K562 (cell line): ENCODE measurements at regions not wholly inside any gene's neighbourhood (a gene's known extent, or its start where the extent isn't known, plus 50 kb on each side); places are given as distances from the start of the nearest gene placed in this dataset.

Experiments
- ATAC-seq: fragments of 200-7000 bp; cut with Tn5 transposase; 3 replicates; pipeline ENCODE4 v1.9.1; 2020; ENCODE audit warnings: moderate library complexity
- BruUV-seq: library from RNA; stranded (reverse); fragments of 400-500 nt; replicated peaks from 2 replicates; lab custom pipeline; 2021; lab: Mats Ljungman, UMichigan
- CTCF ChIA-PET: fragments of 300-600 bp; formaldehyde crosslinking; extraction: SDS; loops from one replicate; lab custom pipeline; 2021; ENCODE audit warnings: low intra/inter-chr PET ratio; lab: Yijun Ruan, JAX
- POLR2A ChIA-PET: fragments of 300-600, 350-650 bp; sonication (Branson Sonifier 250); formaldehyde crosslinking; extraction: SDS; loops from one replicate; lab custom pipeline; 2021; ENCODE audit warnings: antibody characterized with exemption, inconsistent platforms; lab: Yijun Ruan, JAX
- DNase-seq, 4 experiments: peaks; one replicate each; pipeline versions ENCODE4 v3.0.0 to v3.0.0-alpha.2; 2011 to 2018; ENCODE audit warnings: low spot score in 3 of 4, mixed read lengths in 3 of 4; ENCODE audit errors: extremely low read depth in 1 of 4
- FAIRE-seq: peaks from 2 replicates; lab custom pipeline; 2011; peaks lifted over from hg19 to GRCh38; lab: Jason Lieb, UNC
- H2AFZ ChIP-seq: 2 replicates; pipeline ENCODE4 v1.6.0; 2011; ENCODE audit warnings: low read depth, low read length, control low read depth, inconsistent platforms
- H3K27ac ChIP-seq: fragments of 200-600 bp; 3 replicates; pipeline ENCODE4 v1.8.0; 2011; ENCODE audit warnings: low read depth, mild to moderate bottlenecking, control low read depth, inconsistent platforms, low read length, moderate library complexity, mixed read lengths; ENCODE audit errors: extremely low read depth
- H3K27me3 ChIP-seq, 2 experiments: fragments of 300-600 bp in 1 of 2; 2 replicates in 1 of 2; 3 replicates in 1 of 2; pipeline versions ENCODE4 v1.6.0 to v1.8.0; 2011; ENCODE audit warnings: inconsistent platforms in 2 of 2, low read length in 2 of 2, mild to moderate bottlenecking in 1 of 2, mixed read lengths in 1 of 2, moderate library complexity in 1 of 2; ENCODE audit not compliant: control insufficient read depth in 2 of 2, insufficient read depth in 2 of 2
- H3K36me3 ChIP-seq: fragments of 300-600 bp; 3 replicates; pipeline ENCODE4 v1.8.0; 2011; ENCODE audit warnings: mild to moderate bottlenecking, low read length, inconsistent platforms; ENCODE audit not compliant: control insufficient read depth, insufficient read depth
- H3K4me1 ChIP-seq, 2 experiments: fragments of 200-600 bp in 1 of 2; replicated peaks in 1 of 2; 2 replicates in 1 of 2; 3 replicates in 1 of 2; pipeline versions ENCODE4 v1.5.1 to v1.8.0; 2011; ENCODE audit warnings: inconsistent platforms in 2 of 2, low read length in 2 of 2, mild to moderate bottlenecking in 1 of 2, mixed read lengths in 1 of 2, moderate library complexity in 1 of 2; ENCODE audit not compliant: control insufficient read depth in 2 of 2, insufficient read depth in 2 of 2
- H3K4me2 ChIP-seq: 2 replicates; pipeline ENCODE4 v1.6.1; 2011; ENCODE audit warnings: low read length, control low read depth, inconsistent platforms, mixed read lengths; ENCODE audit not compliant: insufficient read depth
- H3K4me3 ChIP-seq: fragments of 200-600 bp; sonication (generic), shearing (Covaris generic); 2 replicates; pipeline ENCODE4 v1.5.1; 2016; ENCODE audit warnings: control low read depth, inconsistent platforms
- H3K79me2 ChIP-seq: fragments of 200-600 bp; 3 replicates; pipeline ENCODE4 v1.8.0; 2011; ENCODE audit warnings: low read length, inconsistent platforms; ENCODE audit not compliant: control insufficient read depth, insufficient read depth
- H3K9ac ChIP-seq, 2 experiments: 2 replicates each; pipeline versions ENCODE4 v1.6.0 to v1.6.1; 2011; ENCODE audit warnings: low read depth in 2 of 2, low read length in 2 of 2, control low read depth in 1 of 2, inconsistent platforms in 1 of 2, mild to moderate bottlenecking in 1 of 2, mixed read lengths in 1 of 2; ENCODE audit not compliant: insufficient read depth in 1 of 2
- H3K9me1 ChIP-seq: one replicate; pipeline ENCODE4 v1.6.0; 2011; ENCODE audit warnings: inconsistent platforms, mild to moderate bottlenecking, low read length, moderate library complexity; ENCODE audit not compliant: control insufficient read depth, insufficient read depth
- H3K9me3 ChIP-seq: replicated peaks from 2 replicates; pipeline ENCODE4 v1.5.1; 2011; ENCODE audit warnings: low read depth, low read length, inconsistent platforms; ENCODE audit not compliant: control insufficient read depth, insufficient read depth
- H4K20me1 ChIP-seq: replicated peaks from 2 replicates; pipeline ENCODE4 v1.6.1; 2011; ENCODE audit warnings: low read length, inconsistent platforms, mixed read lengths; ENCODE audit not compliant: control insufficient read depth, insufficient read depth
- FIP1L1 ChIP-seq: fragments of 200-400 bp; formaldehyde crosslinking; IDR thresholded peaks from 2 replicates; pipeline ENCODE4 v1.6.1; 2018; ENCODE audit warnings: mild to moderate bottlenecking, low read depth, low read length; ENCODE audit not compliant: poor library complexity, severe bottlenecking
- NUFIP1 ChIP-seq: fragments of 450-650 bp; IDR thresholded peaks from 2 replicates; pipeline ENCODE4 v1.6.1; 2018; ENCODE audit not compliant: partially characterized antibody
- PHF21A ChIP-seq: fragments of 450-650 bp; IDR thresholded peaks from 2 replicates; pipeline ENCODE4 v1.6.1; 2017; ENCODE audit warnings: low read depth, borderline replicate concordance
- SP2 ChIP-seq: IDR thresholded peaks from 2 replicates; pipeline ENCODE4 v1.6.1; 2011; ENCODE audit warnings: mild to moderate bottlenecking, low read depth, low read length, moderate library complexity; ENCODE audit not compliant: poor library complexity, severe bottlenecking; ENCODE audit errors: extremely low read depth
- SRSF9 ChIP-seq: fragments of 200-400 bp; formaldehyde crosslinking; IDR thresholded peaks from 2 replicates; pipeline ENCODE4 v1.6.1; 2017; ENCODE audit warnings: low read depth, low read length, borderline replicate concordance
- ZEB2 ChIP-seq: fragments of 450-650 bp; IDR thresholded peaks from 2 replicates; pipeline ENCODE4 v1.6.1; 2016
- ZNF717 ChIP-seq: fragments of 250-450 bp; sonication (Bioruptor Pico); IDR thresholded peaks from 2 replicates; pipeline ENCODE4 v1.5.0; 2021
- ZNF75A ChIP-seq: fragments of 450-650 bp; formaldehyde crosslinking; IDR thresholded peaks from 2 replicates; pipeline ENCODE4 v1.4.0; 2020; ENCODE audit warnings: mild to moderate bottlenecking
- WGBS: fragments of 100-300 bp; shearing (Covaris generic); methylation state at CpG from one replicate; pipeline ENCODE4 v1.1.6; 2016; ENCODE audit warnings: low coverage, mixed read lengths; ENCODE audit not compliant: insufficient coverage; ENCODE audit errors: missing lambda C conversion rate; 5-methylcytosine and 5-hydroxymethylcytosine counted together
- in situ Hi-C: fragments of 300-500 bp; cut with MboI; formaldehyde crosslinking; loops from 4 replicates; pipeline ENCODE4 v1.15.0; 2018; ENCODE audit warnings: inconsistent platforms, mixed read lengths
- intact Hi-C: fragments of 100-400 bp; cut with micrococcal nuclease; formaldehyde crosslinking; loops from 2 replicates; pipeline ENCODE4 v1.14.2; 2022

GRCh38 chr16:49067776-49068175 lies 213.9 kb downstream of the CBLN1 start:
- Histone ChIP-seq H3K36me3 (no peaks in the 10 kb centered on the region), H3K27me3 (no peaks in the 10 kb centered on the region), H3K4me1 (no peaks in the 10 kb centered on the region), H3K9me1 (no peaks in the 10 kb centered on the region), H3K79me2 (no peaks in the 10 kb centered on the region), H3K9ac (no peak overlapping the region), H2AFZ (no peak overlapping the region), H3K4me3 (no peak overlapping the region), H3K4me2 (no peak overlapping the region), H3K9me3 (no peaks in the 10 kb centered on the region), H3K27ac (no peak overlapping the region), H4K20me1 (no peaks in the 10 kb centered on the region)
- ChIA-PET CTCF (no interaction called here), POLR2A (interaction anchor here (0.7 kb wide), 1 partner anchor 102 kb away, joined by 3 read pairs; no protein-coding TSS in a partner anchor)
- FAIRE-seq (no peak), ATAC-seq (no peak), DNase-seq (no peak)
- intact Hi-C loops: no loop called here
- no peak for TF ChIP-seq PHF21A
- TF ChIP-seq ZEB2: no peak
- TF ChIP-seq SP2: no peak
- no peak for TF ChIP-seq NUFIP1
- no peak for TF ChIP-seq ZNF75A (CRISPR knock-in tag)
- TF ChIP-seq ZNF717 (CRISPR knock-in tag): no peak
- in situ Hi-C loops: no loop called here
- WGBS: 0% methylated on average over 4 of the region's 4 CpGs
- no TSS peak for BruUV-seq

- Histone ChIP-seq H3K4me2 (no peak overlapping the region), H3K27ac (no peak overlapping the region), H3K9ac (no peak overlapping the region), H3K9me3 (no peaks in the 10 kb centered on the region), H3K36me3 (no peaks in the 10 kb centered on the region), H3K9me1 (no peaks in the 10 kb centered on the region), H2AFZ (no peak overlapping the region), H3K79me2 (no peaks in the 10 kb centered on the region), H3K4me3 (no peak overlapping the region), H3K27me3 (no peaks in the 10 kb centered on the region), H4K20me1 (no peaks in the 10 kb centered on the region; the same call in 1 of the 2 replicates), H3K4me1 (no peaks in the 10 kb centered on the region)
- intact Hi-C loops (no loop called here), in situ Hi-C loops (no loop called here)
- ChIA-PET POLR2A (no interaction called here), CTCF (no interaction called here)
- DNase-seq (no peak), FAIRE-seq (no peak), ATAC-seq (no peak)
- BruUV-seq: no TSS peak
- WGBS: 0% methylated on average over 3 of the region's 3 CpGs
- TF ChIP-seq SRSF9 (no peak), FIP1L1 (no peak)
These were observed 220.4 kb downstream of the CBLN1 start for GRCh38 chr16:49061137-49061714.
